ENCODE measurements at regions not wholly inside any gene's neighbourhood (a gene's known extent, or its start where the extent isn't known, plus 50 kb on each side); places are given as distances from the start of the nearest gene placed in this dataset.

DNA sequence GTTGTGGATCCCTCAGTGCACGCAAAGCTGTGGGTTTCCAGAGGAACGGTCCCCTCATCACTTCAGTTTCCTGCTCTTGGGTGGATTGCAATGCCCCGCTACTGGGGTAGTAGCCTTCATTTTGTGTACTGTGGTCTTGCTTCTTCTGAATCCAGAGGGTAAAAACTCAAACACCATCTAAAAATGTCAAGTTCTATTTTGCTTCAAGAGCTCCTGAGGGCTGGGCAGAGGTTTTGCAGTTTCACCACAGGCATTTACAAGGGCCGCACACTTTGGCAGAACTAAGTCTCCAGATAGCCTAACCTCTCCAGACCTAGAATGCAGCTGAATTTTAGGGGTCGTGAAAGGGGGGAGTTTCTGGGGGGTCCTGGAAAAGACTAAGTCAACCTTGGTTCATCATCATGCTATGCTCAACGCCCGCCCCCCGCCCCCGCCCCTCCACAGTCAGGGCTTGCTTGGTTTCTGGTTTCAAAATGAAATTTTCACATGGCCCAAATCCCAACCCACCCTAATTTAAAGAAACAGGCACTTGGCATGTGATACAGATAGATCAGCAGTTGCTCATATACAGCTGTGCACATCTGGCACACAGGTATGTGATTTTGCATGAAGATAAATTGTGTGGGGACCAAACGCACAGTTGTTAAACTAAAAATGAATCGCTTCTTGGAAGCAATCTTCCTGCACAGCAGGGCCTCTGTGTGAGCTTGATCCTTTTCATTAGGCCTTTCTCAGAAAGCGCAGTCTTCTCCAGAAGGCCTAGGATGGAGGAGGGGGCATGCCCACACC is 329.6 kb downstream of the OSR1 start:
- DNase-seq, result no peak

DNA sequence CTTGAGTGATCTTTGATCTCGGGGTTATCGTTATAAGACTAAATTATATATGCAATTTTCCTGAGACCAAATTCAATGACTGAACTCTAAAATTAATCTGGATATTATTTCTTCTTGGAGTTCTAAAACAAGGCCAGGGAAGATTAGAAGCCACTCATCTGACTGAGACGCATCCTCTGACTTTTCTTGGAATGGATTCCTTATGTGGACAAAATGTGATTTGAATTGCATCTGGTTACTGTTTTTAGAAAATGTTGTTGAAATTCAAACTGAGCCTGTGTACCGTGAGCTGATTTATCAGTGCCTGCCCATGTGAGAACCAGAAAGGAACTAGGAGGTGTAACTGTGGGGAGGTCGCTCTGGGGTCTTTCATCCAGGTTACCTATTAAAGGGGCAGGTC is 330.8 kb downstream of the OSR1 start:
- DNase-seq, result no peak

DNA sequence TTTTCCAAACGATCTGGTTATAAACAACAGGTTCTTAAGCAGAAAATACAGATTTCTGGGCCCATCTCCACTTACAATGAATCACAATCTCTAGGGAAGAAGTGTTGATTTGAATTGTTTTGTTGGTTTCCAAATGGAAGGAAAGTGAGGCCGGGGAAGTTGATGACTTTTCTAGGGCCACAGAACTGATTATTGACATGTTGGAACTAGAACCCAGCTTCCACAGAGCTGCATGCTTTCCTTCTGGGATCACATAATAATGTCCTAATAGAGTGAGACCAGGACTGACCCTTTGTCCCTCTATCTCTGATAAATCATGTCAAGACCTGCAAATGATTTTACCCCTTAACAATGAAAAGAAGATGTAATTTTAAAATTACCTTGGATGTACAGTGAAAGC is 332.2 kb downstream of the OSR1 start:
- DNase-seq, result no peak

DNA sequence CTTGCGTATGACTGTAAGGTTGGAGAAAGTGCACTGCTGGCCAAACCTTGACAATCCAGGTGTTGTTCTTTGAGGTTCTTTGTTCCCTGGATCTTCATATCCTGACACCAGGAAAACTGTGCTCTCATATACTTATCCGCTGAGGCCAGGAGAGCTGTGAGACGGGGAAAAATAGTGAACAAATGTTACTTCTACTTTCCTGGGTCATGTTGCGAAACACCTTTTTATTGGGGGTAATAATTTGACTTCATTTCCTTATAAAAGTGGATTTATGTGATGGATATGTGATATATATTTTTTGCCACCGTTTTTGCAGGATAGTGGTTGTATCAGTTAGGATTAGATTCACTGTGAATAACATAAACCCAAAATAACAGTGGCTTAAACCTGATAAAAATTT is 336.1 kb downstream of the OSR1 start:
- no peak for DNase-seq

DNA sequence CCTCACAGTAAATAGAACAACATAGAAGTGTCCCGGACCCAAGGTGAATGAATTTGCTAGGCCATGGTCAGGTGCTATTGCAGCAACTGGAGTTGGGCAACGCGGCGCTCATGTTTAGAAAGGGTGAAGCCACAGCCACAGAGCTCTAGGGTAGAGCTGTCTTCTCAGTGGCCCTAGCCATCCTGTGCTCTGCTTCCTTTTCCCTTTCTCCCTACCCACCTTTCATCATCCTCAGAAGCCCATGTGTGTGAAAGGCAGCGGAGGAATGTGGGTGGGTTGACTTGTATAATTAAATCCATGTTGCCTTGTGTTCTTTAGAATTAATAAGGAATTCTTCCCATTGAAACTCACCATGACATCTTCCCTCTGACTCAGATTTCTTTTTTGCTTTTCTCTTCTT is 336.7 kb downstream of the OSR1 start:
- DNase-seq, result no peak

DNA sequence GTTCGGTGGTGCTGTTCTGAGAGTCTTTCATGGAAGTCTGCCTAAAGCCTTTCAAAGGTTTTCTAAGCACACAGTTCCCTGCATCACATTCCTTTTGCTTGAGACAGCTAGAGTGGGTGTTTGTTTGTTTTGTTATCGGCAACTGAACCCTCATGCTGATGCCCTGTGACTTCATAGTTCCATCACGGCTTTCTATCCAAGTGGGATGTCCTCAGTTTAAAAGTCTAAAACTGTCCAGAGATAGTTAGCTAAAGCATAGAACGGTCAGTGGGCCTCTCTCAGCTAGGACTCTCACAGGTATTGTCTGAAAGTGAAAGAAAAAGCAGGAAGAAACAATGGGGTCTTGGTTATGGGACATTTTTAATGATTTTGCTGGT is 337.3 kb downstream of the OSR1 start:
- DNase-seq, result no peak

DNA sequence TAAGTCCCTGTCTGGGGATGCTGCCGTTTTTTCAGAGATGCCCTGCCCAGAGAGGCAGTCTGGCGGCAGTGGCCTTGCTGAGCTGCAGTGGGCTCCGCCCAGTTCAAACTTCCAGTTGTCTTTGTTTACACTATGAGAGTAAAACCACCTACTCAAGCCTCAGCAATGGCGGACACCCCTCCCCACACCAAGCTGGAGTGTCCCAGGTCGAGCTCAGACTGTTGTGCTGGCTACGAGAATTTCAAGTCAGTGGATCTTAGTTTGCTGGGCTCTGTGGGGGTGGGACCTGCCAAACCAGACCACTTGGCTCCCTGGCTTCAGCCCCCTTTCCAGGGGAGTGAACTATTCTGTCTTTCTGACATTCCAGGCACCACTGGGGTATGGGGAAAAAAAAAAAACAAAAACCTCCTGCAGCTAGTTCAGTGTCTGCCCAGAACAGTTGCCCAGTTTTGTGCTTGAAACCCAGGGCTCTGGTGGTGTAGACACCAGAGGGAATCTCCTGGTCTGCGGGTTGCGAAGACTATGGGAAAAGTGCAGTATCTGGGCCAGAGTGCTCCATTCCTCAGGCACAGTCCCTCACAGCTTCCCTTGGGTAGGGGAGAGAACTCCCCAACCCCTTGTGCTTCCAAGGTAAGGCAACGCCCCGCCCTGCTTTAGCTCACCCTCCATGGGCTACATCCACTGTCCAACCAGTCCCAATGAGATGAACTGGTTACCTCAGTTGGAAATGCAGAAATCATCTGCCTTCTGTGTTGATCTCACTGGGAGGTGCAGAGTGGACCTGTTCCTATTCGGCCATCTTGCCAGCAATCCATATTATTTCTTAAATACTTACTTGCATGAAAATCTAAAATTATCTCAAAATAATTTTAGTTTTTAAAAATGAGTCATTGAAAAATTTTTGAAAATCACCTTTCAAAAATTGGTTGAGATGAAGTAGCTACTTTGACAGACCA is 338.0 kb downstream of the OSR1 start:
- no peak for DNase-seq

DNA sequence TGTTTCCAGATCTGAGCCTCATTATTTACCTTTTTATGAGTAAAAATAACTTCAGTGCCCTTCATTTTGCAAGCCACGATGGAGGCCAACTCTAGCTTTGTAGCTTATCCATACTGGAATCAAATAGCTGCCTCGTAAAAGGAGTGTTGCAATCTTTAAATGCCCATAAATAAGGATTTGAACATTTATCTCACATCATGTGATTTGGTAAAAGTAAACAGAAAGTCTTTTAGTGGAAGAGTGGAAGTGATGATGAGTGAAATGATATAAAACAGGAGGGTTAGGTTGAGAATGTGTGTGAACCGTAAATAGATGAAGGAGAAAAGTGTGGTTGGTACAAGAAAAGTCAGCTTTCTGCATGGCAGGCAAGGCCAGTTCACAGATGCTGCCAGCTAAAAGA is 348.9 kb downstream of the OSR1 start:
- DNase-seq, result no peak

DNA sequence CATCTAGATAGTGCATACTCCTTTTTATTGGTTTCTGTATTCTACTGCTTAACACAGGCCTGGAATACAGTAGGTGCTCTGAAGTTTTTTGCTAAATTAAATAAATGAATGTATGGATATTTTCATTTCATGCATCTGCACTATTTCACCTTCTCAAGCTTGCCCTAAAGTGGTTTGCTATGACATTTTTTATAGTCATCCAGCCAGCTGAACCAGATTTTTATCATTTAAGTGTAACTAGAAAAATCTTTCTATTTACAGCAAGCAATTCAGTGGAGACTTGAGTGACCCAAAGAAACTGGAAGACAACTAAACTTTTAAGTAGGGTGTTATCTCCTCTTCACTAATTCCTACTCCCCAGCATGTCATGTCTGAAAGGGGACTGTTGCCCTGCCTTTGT is 354.9 kb downstream of the OSR1 start:
- DNase-seq, result no peak

DNA sequence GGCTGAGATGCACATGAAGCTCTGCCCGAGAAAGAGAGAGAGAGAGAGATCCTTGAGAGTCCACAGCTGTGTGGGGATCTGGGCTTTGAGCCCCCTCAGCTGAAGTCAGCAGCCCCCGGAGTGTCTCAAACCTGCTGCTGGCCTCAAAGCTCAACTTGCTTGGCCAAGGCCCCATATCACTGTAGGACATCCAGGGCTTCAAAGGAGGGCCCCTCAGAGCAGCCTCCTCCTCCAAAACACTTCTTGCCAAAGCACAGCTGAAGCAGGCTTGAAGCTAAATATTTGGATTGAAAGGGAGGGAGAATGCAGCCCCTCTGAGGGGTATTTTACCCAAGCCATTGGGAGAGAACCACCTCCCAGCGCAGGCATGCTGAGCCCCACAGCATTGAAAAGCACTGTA is 357.6 kb downstream of the OSR1 start:
- DNase-seq, result no peak

DNA sequence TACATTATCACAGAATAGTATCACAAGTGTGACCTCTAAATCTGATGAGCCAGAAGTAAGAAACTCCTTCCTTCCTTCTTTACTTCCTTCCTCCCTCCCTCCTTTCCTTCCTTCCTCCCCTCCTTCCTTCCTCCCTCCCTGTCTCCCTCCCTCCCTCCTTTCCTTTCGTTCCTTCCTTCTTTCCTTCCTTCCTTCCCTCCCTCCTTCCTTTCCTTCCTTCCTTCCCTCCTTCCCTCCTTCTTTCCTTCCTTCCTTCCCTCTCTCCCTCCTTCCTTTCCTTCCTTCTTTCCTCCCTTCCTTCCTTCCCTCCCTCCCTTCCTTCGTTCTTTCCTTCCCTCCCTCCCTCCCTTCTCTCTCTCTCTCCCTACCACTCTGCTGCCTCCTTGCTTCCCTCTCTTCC is 359.2 kb downstream of the OSR1 start:
- DNase-seq, result no peak

DNA sequence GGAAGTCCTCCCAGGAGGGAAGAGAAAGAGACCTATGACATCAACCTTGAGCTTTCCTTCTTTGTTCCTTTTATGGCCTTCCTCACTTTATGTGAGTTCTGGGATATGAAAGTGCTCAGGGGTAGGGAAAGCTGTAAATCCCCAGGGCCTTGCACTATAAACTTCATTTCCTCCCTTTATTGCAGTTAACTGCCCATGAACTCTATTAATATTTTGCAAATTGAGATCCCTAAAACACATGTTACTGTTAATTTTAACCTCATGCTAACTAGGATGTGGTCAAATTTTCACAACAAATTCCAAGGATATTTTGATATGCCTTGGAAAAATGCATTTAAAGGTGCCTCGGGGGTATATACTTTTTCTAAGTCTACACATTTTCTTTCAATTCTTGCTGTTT is 359.9 kb downstream of the OSR1 start:
- DNase-seq, result no peak

DNA sequence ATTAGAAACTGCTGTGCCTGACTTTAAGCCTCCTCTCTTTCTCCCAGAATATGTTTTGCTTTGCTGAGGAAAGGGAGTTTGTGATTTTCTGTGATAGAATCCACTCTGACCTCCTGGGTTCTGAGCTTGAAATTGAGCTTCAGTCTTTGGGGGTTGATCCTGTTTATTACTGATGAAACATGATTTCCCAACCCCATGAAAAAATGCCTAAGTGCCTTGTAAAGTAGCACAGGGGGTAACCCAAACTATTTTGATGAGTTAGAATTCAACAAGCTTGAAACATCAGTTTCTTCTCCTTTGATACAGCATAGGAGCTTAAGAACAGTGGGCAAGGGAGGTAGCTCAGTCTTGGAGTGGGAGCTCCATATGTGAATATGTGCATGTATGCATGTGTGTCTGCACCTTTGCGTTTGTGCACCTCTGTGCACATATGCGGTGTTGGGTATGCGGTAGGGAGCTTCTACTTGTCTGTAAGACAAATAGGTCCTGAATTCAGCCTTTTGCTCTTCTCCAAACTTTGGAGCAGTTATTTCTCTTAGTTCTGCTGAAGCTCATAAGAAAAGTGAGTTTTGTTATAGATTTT is 364.6 kb downstream of the OSR1 start:
- DNase-seq, result no peak

DNA sequence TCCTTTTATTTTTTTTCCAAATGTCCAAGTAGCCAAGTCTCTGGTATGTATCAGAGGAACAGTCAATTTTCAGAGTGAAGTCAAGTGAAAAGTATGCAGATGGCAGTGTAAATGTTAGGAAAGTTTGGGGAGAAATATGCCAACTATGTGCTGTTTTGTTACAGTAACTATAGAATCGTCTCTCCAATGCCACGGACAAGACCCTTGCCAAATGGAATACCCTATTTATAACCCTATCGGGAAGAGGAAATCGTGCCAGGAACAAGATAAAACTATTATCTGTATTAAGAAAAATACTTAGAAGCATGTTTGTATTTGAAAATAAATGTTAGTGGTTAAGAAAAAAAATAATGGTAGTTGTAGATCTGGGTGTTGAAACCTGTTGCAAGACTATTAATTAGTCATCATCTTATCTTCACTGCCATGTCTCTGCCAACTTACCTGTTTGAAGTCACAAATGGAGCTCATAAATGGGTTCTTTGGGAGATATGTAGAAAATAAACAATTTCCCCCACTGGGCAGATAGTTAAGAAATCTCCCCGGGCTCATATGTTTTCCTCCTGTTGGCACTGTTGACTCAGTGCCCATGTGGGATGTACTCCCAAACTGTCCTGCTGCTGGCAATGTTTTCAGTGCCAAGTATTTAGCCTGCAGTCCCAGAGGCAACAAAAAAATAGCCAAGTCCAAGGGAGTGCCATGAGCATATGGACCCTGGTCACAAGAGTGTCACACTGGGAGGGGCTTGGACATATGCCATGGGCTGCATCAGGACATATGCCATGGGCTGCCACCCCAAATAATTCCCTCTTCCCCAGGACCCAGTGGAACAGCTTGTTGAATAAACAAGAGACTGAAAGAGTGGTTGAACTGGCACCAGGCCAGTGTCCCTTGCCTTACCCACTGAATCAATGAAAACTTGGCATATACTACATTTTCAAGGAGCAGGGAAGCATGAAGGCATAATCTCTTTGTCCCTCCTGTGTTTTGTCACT is 366.9 kb downstream of the OSR1 start:
- DNase-seq, result no peak

DNA sequence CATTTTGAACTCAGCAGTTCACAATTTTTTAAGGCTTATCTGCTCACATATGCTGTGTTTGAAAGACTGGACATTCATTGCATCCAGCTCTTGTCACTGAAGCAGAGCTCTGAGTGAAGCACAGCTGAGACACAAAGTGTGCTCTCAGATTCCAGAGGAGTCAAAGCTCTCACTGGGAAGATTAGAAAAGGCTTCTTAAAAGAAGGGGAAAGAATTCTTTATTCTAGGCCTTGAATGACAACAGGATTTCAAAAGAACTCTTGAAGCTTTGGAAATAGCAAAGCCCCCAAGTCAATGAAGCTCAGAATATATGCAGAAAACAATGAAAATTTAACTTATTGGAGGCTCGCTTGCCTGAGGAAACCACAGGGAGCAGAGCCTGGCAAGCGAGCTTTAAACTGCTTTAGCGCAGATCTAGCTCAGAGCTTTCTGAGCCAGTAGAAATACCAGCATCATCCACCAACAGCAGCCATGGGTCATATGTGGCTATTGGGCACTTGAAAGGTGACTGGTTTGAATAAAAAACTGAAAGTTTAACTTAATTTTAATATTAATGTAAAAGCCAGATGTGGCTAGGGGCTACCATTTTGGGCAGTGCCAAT is 369.7 kb downstream of the OSR1 start:
- DNase-seq, result no peak

DNA sequence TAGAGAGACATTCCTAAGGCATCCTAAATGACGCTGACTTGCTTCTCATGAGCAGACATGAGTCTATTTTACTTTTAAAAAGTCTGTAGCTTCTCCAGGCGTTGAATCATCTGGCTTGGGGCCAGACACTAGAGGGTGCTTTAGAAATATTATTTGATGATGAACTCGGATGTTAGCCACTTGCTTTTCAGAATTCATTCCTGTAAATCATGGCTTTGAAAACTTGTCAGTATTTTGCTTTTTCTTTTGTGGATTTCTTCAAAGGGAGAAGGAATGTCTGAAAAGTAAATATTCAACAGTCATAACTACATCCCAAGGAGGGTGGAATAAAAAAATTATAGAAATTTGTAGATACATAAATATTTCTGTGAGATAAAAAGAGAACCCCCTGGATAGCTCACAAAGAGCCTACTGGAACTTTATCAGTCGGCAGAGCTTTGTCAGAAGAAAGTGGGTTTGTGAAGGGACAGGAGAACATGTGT is 370.8 kb downstream of the OSR1 start:
- no peak for DNase-seq

DNA sequence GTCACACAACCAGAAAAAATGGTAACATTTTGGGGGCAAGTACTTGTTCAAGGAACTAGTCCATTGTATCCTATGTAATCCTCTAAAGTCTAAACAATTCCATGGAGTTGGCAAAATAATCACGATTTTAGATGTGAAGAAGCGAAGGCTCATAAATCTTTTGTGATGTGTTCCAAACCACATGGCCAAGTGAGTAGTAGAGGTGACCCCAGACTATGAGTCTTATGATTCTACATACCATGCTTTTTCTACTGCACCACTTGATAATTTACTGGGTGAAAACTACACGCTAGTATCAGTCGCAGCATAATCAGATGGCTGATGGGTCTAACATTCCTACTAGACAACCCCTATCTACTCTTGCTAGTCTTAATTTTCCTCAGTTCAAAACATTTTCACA is 371.4 kb downstream of the OSR1 start:
- DNase-seq, result no peak

DNA sequence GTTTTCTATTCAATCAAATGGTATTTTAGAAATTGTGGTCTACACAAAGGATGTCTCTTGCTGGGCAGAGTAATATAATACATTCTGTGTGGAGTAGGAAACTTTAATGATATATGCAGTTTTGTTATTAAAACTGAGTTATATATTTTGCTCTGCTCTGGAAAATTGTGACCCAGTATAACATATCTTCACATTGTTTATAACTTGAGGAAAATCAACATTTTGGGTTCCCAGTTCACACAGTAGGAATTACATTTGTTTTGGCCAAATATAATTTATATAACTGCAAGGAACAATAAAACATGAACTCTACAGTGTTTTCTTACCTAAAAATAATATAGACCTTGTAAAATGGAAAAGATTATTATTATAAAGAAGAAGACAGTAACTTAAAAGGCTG is 372.4 kb downstream of the OSR1 start:
- no peak for DNase-seq

DNA sequence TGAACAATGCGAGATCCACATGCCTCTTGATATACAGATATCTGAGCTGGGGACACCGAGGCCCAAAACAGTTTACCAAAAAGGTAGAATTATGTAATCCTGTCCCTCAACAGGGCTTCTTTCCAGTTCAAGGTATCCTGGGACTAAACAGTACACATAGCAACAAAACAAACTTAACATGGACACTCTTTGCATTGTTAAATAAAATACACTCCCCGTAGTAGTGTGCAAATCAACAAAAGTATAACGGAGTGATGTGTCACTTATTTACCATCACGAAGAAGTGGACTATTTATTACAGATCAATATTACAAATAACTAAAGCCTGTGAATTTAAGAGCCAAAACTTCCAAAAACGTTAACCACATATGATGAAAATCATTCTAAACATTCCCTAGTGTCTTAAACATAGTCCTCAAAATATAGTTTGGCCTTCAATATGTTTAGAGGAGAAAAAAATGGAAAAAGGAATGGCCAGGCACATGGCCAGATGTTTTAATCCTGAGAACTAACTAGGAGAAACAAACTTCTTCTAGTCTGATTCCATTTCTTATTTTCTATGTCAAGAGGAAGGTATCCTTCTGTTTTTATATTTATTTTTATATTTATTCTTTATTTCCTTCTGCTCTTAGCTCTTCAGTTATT is 377.5 kb downstream of the OSR1 start:
- no peak for DNase-seq

DNA sequence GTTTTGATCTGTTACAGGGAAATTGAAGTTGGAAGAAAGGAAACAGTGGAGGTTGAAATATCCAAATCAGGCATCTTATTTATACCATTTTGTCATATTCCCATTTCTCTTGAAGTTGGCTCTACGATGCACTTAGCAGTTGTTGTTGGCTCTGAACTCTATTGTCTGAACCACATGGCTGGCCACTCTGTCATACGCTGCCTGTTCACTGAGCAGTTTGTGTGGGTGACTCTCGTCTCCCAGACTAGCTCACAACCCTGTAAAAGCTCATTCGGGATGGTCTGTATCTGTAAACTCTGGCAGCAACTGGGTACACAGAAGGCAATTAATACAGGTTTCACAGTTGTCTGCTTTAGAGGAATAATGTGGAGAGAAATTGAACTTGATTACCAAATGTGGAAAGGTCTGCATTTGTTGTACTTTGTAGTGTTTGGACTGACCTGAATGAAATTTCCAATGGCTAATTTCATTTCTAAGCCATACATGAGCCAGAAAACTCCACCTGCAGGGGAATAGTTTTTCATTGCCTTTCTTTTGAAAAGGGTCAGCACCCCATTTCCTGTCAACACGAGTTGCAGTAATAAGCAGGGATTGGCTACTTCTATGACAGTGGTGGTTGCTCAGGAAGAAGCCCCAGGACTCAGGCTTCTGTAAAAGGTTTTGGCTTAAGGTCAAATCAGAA is 378.2 kb downstream of the OSR1 start:
- no peak for DNase-seq

DNA sequence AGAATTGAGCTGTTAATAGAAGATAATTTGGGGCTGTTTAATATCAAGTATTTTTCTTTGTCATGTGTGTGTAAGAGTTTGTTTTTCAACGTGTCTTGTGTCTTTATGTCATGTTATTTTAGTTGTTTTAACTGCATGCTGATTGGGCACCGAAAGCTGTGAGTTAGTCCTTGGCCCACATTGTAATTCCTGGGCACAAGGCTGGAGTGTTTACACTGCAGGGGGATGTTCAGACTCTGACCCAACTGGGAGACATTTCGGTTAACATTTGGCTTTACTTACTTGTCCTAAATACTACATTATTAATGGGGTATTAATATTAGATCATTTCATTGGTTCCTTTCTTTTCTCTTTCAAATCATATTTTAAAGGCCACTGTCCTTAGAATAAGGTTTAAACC is 381.0 kb downstream of the OSR1 start:
- DNase-seq, result no peak
